Neural cell (in vitro differentiated cells): ENCODE measurements at regions not wholly inside any gene's neighbourhood (a gene's known extent, or its start where the extent isn't known, plus 50 kb on each side); places are given as distances from the start of the nearest gene placed in this dataset.

Experiments used
- H2AFZ ChIP-seq: fragments of 200-600, 300-800 bp; sonication (generic), shearing (Covaris generic); 2 replicates; pipeline ENCODE4 v1.6.0; 2014; ENCODE audit warnings: low read depth, mild to moderate bottlenecking, antibody characterized with exemption, low read length, moderate library complexity
- H3F3A ChIP-seq: fragments of 200-600 bp; shearing (Covaris generic); 2 replicates; pipeline ENCODE4 v1.6.1; 2016; ENCODE audit warnings: mild to moderate bottlenecking, moderate library complexity, mixed read lengths, antibody characterized with exemption, low read length; ENCODE audit not compliant: insufficient read depth, poor library complexity, severe bottlenecking
- H3K27ac ChIP-seq: fragments of 200-600, 300-800 bp; sonication (generic), shearing (Covaris generic); 2 replicates; pipeline ENCODE4 v1.5.1; 2014; ENCODE audit warnings: mild to moderate bottlenecking, low read length, moderate library complexity
- H3K27me3 ChIP-seq: fragments of 300-800, 200-600 bp; sonication (generic), shearing (Covaris generic); 2 replicates; pipeline ENCODE4 v1.6.0; 2014; ENCODE audit warnings: mild to moderate bottlenecking, low read depth, low read length, moderate library complexity; ENCODE audit not compliant: insufficient read depth
- H3K36me3 ChIP-seq: fragments of 300-800, 200-600 bp; sonication (generic), shearing (Covaris generic); 2 replicates; pipeline ENCODE4 v1.5.1; 2014; ENCODE audit warnings: mild to moderate bottlenecking, antibody characterized with exemption, low read length, moderate library complexity; ENCODE audit not compliant: insufficient read depth
- H3K4me2 ChIP-seq: fragments of 300-800, 200-600 bp; sonication (generic), shearing (Covaris generic); 2 replicates; pipeline ENCODE4 v1.6.0; 2014; ENCODE audit warnings: mild to moderate bottlenecking, low read length
- H3K4me3 ChIP-seq: fragments of 300-800, 200-600 bp; sonication (generic), shearing (Covaris generic); 2 replicates; pipeline ENCODE4 v1.5.1; 2014; ENCODE audit warnings: mild to moderate bottlenecking, low read length, moderate library complexity
- H3K79me2 ChIP-seq: fragments of 200-600 bp; shearing (Covaris generic); replicated peaks from 2 replicates; pipeline ENCODE4 v1.6.0; 2014; ENCODE audit warnings: mild to moderate bottlenecking, low read length, moderate library complexity; ENCODE audit not compliant: insufficient read depth
- H3K9ac ChIP-seq: fragments of 300-800, 200-600 bp; sonication (generic), shearing (Covaris generic); 2 replicates; pipeline ENCODE4 v1.6.1; 2016; ENCODE audit warnings: mild to moderate bottlenecking, low read length, mixed read lengths
- H3K9me2 ChIP-seq: fragments of 200-600 bp; shearing (Covaris generic); 2 replicates; pipeline ENCODE4 v1.6.1; 2016; ENCODE audit warnings: mild to moderate bottlenecking, low read length, mixed read lengths; ENCODE audit not compliant: insufficient read depth
- H3K9me3 ChIP-seq: fragments of 200-600, 300-800 bp; sonication (generic), shearing (Covaris generic); 2 replicates; pipeline ENCODE4 v1.6.1; 2016; ENCODE audit warnings: mild to moderate bottlenecking, mixed run types, low read length, moderate library complexity, mixed read lengths
- H4K20me1 ChIP-seq: fragments of 200-600 bp; shearing (Covaris generic); 2 replicates; pipeline ENCODE4 v1.6.1; 2016; ENCODE audit warnings: mild to moderate bottlenecking, mixed run types; ENCODE audit not compliant: insufficient read depth
- EP300 ChIP-seq: fragments of 450-650 bp; conservative IDR thresholded peaks from 2 replicates; pipeline ENCODE4 v1.6.1; 2014; ENCODE audit warnings: antibody characterized with exemption, mild to moderate bottlenecking, moderate library complexity; ENCODE audit not compliant: poor library complexity, severe bottlenecking
- EZH2 ChIP-seq: fragments of 200-600, 300-800 bp; shearing (Covaris generic), sonication (generic); IDR thresholded peaks from 2 replicates; pipeline ENCODE4 v1.6.1; 2014; ENCODE audit warnings: antibody characterized with exemption, low read length, borderline replicate concordance, mild to moderate bottlenecking; ENCODE audit not compliant: insufficient read depth, poor library complexity, severe bottlenecking
- MXI1 ChIP-seq: fragments of 450-650 bp; conservative IDR thresholded peaks from 2 replicates; pipeline ENCODE4 v1.6.1; 2014; ENCODE audit warnings: antibody characterized with exemption, mild to moderate bottlenecking; ENCODE audit not compliant: poor library complexity, severe bottlenecking
- POLR2AphosphoS5 ChIP-seq: IDR thresholded peaks from 2 replicates; pipeline ENCODE4 v1.6.1; 2012
- RAD21 ChIP-seq: fragments of 450-650 bp; conservative IDR thresholded peaks from 2 replicates; pipeline ENCODE4 v1.6.1; 2014; ENCODE audit warnings: antibody characterized with exemption, mild to moderate bottlenecking, moderate library complexity
- SMC3 ChIP-seq: fragments of 450-650 bp; conservative IDR thresholded peaks from 2 replicates; pipeline ENCODE4 v1.6.1; 2014; ENCODE audit warnings: antibody characterized with exemption, mild to moderate bottlenecking, moderate library complexity; ENCODE audit not compliant: poor library complexity
- TAF1 ChIP-seq: IDR thresholded peaks from 2 replicates; pipeline ENCODE4 v1.6.1; 2012; ENCODE audit warnings: low read depth
- TF ChIP-seq, protein P1 (sequence below): fragments of 450-650 bp; IDR thresholded peaks from 2 replicates; pipeline ENCODE4 v1.5.1; 2014; ENCODE audit warnings: antibody characterized with exemption, mild to moderate bottlenecking, moderate library complexity; ENCODE audit not compliant: poor library complexity, severe bottlenecking
- TF ChIP-seq, protein P2 (sequence below): IDR thresholded peaks from 2 replicates; pipeline ENCODE4 v1.6.1; 2012; ENCODE audit warnings: borderline replicate concordance

DNA sequence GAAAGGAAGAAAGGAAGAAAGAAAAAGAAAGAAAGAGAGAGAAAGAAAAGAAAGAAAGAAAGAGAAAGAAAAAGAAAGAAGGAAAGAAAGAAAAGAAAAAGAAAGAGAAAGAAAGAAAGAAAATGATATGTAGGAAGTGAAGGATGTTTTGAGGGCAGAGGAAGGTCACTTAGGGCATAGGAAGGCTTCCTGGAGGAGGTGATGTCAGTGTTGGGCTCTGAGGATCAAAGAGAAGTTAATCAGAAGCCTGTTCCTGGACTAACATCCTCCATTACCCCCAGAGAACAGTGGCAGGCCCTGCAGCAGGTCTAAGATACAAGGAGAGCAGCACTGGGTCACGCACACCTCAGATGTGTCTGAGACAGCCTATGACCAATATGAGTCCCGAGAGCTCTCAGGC is 54.7 kb upstream of the CALN1 start:
- H3K9me3 ChIP-seq = no peaks in the 10 kb centered on the region
- no peaks in the 10 kb centered on the region for H4K20me1 ChIP-seq
- H3K27ac ChIP-seq = no peak overlapping the region
- TF ChIP-seq EP300 = no peak
- no peak for TF ChIP-seq SMC3
- TF ChIP-seq, protein P1, sequence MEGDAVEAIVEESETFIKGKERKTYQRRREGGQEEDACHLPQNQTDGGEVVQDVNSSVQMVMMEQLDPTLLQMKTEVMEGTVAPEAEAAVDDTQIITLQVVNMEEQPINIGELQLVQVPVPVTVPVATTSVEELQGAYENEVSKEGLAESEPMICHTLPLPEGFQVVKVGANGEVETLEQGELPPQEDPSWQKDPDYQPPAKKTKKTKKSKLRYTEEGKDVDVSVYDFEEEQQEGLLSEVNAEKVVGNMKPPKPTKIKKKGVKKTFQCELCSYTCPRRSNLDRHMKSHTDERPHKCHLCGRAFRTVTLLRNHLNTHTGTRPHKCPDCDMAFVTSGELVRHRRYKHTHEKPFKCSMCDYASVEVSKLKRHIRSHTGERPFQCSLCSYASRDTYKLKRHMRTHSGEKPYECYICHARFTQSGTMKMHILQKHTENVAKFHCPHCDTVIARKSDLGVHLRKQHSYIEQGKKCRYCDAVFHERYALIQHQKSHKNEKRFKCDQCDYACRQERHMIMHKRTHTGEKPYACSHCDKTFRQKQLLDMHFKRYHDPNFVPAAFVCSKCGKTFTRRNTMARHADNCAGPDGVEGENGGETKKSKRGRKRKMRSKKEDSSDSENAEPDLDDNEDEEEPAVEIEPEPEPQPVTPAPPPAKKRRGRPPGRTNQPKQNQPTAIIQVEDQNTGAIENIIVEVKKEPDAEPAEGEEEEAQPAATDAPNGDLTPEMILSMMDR = no peak
- TF ChIP-seq RAD21 = no peak
- TF ChIP-seq MXI1 = no peak
- no peak for TF ChIP-seq POLR2AphosphoS5
- no peak for TF ChIP-seq TAF1
- TF ChIP-seq, protein P2, sequence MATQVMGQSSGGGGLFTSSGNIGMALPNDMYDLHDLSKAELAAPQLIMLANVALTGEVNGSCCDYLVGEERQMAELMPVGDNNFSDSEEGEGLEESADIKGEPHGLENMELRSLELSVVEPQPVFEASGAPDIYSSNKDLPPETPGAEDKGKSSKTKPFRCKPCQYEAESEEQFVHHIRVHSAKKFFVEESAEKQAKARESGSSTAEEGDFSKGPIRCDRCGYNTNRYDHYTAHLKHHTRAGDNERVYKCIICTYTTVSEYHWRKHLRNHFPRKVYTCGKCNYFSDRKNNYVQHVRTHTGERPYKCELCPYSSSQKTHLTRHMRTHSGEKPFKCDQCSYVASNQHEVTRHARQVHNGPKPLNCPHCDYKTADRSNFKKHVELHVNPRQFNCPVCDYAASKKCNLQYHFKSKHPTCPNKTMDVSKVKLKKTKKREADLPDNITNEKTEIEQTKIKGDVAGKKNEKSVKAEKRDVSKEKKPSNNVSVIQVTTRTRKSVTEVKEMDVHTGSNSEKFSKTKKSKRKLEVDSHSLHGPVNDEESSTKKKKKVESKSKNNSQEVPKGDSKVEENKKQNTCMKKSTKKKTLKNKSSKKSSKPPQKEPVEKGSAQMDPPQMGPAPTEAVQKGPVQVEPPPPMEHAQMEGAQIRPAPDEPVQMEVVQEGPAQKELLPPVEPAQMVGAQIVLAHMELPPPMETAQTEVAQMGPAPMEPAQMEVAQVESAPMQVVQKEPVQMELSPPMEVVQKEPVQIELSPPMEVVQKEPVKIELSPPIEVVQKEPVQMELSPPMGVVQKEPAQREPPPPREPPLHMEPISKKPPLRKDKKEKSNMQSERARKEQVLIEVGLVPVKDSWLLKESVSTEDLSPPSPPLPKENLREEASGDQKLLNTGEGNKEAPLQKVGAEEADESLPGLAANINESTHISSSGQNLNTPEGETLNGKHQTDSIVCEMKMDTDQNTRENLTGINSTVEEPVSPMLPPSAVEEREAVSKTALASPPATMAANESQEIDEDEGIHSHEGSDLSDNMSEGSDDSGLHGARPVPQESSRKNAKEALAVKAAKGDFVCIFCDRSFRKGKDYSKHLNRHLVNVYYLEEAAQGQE = no peak
- no peak for TF ChIP-seq EZH2
- no peak overlapping the region for H2AFZ ChIP-seq
- no peak overlapping the region for H3K4me2 ChIP-seq
- no peaks in the 10 kb centered on the region for H3K79me2 ChIP-seq
- no peak overlapping the region for H3K4me3 ChIP-seq
- no peaks in the 10 kb centered on the region for H3K36me3 ChIP-seq
- H3F3A ChIP-seq = no peaks in the 10 kb centered on the region
- H3K27me3 ChIP-seq = no peaks in the 10 kb centered on the region
- no peaks in the 10 kb centered on the region for H3K9me2 ChIP-seq
- no peak overlapping the region for H3K9ac ChIP-seq

DNA sequence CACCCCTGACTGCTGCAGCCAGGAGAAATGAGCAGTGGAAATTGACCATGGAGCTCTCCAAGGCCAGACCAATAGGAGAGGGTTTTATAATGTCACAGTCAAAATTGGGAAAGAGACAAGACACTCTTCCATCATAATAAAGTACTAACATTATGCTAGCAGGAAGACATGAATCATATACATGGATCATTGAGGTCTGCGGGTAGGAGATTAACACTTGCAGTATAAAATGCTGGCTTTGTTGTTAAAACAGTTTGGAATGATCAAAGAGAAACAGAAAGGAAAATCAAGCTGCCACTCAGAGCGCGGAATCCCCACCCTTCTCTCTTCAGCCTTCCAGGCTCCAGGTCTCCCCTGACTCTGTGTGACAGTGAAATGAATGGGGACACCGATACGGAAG is 53.4 kb upstream of the CALN1 start:
- Histone ChIP-seq H3K4me2 (no peak overlapping the region), H3K4me3 (no peak overlapping the region), H4K20me1 (no peaks in the 10 kb centered on the region), H3K27me3 (no peaks in the 10 kb centered on the region), H3K36me3 (no peaks in the 10 kb centered on the region), H3K9me3 (no peaks in the 10 kb centered on the region), H3F3A (no peaks in the 10 kb centered on the region), H2AFZ (no peak overlapping the region), H3K79me2 (no peaks in the 10 kb centered on the region), H3K9me2 (no peaks in the 10 kb centered on the region), H3K9ac (no peak overlapping the region), H3K27ac (no peak overlapping the region)
- TF ChIP-seq, protein P1 = no peak
- TF ChIP-seq, protein P2 = no peak
- TF ChIP-seq POLR2AphosphoS5 (no peak), RAD21 (no peak), EP300 (no peak), TAF1 (no peak), SMC3 (no peak)
